C4-2B (cell line): ENCODE measurements at regions not wholly inside any gene's neighbourhood (a gene's known extent, or its start where the extent isn't known, plus 50 kb on each side); places are given as distances from the start of the nearest gene placed in this dataset.
"Not testable (repeated sequence)": the region's sequence is repeated elsewhere in the genome, so short reads cannot be mapped to it uniquely, and the experiment has no call there.

Experiments
- ZFX ChIP-seq: fragments of 450-650 bp; IDR thresholded peaks from 2 replicates; pipeline ENCODE4 v1.6.1; 2017
- TF ChIP-seq, protein P1 (sequence below): fragments of 450-650 bp; conservative IDR thresholded peaks from 2 replicates; pipeline ENCODE4 v1.5.1; 2017; ENCODE audit warnings: mild to moderate bottlenecking

DNA sequence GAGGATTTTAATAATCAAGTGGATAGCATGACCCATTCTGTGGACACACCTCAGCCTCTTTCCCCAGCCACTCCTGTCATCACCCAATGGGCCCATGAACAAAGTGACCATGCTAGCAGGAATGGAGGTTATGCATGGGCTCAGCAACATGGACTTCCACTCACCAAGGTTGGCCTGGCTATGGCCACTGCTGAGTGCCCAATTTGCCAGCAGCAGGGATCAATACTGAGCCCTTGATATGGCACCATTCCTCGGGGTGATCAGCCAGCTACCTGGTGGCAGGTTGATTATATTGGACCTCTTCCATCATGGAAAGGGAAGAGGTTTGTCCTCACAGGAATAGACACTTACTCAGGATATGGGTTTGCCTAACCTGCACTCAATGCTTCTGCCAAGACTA is 173.9 kb upstream of the C1orf87 start:
- TF ChIP-seq, protein P1, sequence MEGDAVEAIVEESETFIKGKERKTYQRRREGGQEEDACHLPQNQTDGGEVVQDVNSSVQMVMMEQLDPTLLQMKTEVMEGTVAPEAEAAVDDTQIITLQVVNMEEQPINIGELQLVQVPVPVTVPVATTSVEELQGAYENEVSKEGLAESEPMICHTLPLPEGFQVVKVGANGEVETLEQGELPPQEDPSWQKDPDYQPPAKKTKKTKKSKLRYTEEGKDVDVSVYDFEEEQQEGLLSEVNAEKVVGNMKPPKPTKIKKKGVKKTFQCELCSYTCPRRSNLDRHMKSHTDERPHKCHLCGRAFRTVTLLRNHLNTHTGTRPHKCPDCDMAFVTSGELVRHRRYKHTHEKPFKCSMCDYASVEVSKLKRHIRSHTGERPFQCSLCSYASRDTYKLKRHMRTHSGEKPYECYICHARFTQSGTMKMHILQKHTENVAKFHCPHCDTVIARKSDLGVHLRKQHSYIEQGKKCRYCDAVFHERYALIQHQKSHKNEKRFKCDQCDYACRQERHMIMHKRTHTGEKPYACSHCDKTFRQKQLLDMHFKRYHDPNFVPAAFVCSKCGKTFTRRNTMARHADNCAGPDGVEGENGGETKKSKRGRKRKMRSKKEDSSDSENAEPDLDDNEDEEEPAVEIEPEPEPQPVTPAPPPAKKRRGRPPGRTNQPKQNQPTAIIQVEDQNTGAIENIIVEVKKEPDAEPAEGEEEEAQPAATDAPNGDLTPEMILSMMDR, result not testable (repeated sequence)
- TF ChIP-seq ZFX, result not testable (repeated sequence)
